Fibroblast of skin of right biceps (primary cell): ENCODE measurements at regions not wholly inside any gene's neighbourhood (a gene's known extent, or its start where the extent isn't known, plus 50 kb on each side); places are given as distances from the start of the nearest gene placed in this dataset.
A peak's percentile ranks its signal among the peaks of the same experiment; 100 is the strongest.

Source experiments
- DNase-seq: peaks from one replicate; pipeline ENCODE4 v3.0.0-alpha.2; 2013

DNA sequence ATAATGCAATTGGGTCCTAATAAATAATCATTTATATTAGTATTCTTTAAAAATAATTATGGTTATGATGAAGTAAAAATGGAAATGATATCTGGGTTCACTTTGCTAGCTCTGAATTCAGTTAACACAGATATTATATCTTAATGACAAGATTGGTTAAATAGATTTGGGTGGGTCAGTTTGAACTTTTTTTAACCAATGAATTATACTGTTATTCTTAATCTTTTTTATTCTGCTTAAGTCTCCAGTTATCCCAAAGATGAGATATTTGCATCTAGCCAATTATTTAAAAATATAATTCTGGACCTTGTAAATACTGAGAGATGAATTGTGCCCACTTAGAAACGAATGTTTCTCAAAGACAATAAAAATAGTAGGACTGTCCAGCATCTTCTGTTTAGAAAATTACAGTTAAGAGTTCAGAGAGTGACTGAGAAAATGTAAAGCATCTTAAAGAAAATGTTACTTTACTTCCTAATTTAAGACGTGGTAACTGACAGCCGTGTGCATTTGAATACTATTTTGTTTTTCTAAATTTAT is 345.2 kb downstream of the USP25 start:
- no peak for DNase-seq

- no peak for DNase-seq
Observed at GRCh38 chr21:16075649-16076282, 346.0 kb downstream of the USP25 start.

DNA sequence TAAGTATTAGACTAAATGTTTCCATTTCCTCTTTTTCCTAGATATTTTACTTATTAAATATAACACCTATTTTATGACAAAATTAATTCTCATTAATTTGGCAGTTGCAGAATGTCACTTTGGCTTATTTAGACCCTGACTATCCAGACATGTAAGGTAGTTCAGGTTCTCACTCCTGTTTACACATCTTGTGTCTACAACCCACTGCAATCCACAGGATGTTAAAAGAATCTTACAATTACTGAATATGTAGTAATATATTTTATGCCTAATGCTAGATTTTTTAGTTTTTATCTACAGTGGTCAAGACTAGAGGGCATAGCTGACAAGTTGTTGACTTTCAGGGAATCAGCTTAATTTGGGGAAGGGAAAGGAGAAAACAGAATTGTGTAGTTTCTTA is 346.7 kb downstream of the USP25 start:
- no peak for DNase-seq

GRCh38 chr21:16078382-16078781 is 348.6 kb downstream of the USP25 start:
- no peak for DNase-seq

- DNase-seq = peak; percentile 67
Observed at GRCh38 chr21:16079830-16080229, 350.0 kb downstream of the USP25 start.

DNA sequence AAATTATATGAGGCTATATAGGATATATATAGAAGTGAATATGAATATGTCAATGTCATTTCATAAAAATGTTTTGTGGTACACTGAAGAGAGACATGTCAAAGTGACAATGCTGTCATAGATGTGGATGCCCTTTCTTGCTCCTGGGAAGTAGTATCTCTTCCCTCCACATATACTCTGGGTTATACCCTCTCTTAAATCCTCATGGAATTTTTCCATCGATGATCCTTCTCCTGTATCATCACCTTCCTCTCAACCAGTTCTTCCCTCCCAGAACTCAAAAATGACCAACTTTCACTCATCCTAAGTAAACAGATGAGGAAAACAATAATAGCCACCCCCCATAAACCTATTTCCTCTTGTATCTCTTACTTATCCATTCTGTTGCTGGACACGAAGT is 351.5 kb downstream of the USP25 start:
- DNase-seq = no peak

- peak; percentile 34 for DNase-seq
Observed at GRCh38 chr21:16082038-16082816, 352.4 kb downstream of the USP25 start.

GRCh38 chr21:16084776-16085364 is 355.1 kb downstream of the USP25 start:
- peak; percentile 35 for DNase-seq

DNA sequence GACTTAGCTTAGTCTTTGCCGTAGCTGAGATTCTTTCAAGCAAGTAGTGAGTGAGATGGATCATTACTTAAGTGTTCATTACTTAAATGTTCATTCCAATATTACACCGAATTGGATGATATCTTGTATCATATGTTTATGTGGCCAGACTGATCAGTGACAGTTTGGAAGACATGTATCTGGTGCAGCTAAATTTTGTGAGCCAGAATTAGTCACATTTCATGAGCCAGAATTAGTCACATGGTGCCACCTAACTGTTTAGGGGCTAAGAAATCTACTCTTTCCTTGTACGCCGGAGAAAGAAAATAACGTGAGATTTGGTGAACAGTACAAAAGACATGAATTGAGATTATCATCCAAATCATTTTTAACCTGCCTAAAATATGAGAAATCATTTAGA is 355.6 kb downstream of the USP25 start:
- peak; percentile 17 for DNase-seq

GRCh38 chr21:16086121-16086520 is 356.3 kb downstream of the USP25 start:
- DNase-seq = peak; percentile 38

DNA sequence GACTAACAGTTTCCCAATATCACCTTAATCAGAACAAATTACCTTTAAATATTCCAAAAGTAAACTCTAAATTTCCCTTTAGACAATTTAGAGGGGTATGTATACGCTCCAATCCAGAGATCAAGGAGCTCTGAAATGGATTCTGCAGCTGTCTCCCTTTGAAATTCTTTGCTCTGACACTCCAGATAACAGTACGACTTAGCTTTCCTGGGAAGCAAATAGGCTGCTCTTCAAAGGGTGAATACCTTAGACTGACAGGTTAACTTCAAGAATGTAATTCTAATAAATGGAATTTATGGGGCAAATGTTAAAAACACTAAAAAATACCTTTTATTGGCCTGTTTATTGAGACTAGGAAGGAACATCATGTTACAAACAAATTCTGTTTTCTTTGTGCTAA is 357.2 kb downstream of the USP25 start:
- no peak for DNase-seq

GRCh38 chr21:16087523-16087922 is 357.7 kb downstream of the USP25 start:
- no peak for DNase-seq

DNA sequence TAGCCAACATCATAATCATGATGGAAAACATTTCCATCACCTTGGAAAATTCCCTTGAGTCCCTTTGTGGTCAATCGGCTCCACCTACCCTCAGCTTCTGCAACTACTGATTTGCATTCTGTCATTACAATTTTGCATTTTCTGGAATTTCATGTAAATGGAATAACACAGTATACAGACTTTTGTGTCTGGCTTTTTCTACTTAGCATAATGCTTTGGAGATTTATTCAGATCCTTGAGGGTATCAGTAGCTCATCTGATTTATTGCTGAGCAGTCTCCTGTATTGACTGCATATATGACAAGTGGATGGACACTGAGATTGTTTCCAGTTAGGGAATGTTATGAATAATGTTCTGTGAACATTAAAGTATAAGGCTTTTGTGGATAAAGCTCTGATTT is 358.3 kb downstream of the USP25 start:
- no peak for DNase-seq

- DNase-seq = no peak
Observed at GRCh38 chr21:16095005-16095404, 365.2 kb downstream of the USP25 start.

GRCh38 chr21:16096988-16097387 is 367.2 kb downstream of the USP25 start:
- DNase-seq = no peak

GRCh38 chr21:16102113-16102512 is 372.3 kb downstream of the USP25 start:
- peak; percentile 34 for DNase-seq

DNA sequence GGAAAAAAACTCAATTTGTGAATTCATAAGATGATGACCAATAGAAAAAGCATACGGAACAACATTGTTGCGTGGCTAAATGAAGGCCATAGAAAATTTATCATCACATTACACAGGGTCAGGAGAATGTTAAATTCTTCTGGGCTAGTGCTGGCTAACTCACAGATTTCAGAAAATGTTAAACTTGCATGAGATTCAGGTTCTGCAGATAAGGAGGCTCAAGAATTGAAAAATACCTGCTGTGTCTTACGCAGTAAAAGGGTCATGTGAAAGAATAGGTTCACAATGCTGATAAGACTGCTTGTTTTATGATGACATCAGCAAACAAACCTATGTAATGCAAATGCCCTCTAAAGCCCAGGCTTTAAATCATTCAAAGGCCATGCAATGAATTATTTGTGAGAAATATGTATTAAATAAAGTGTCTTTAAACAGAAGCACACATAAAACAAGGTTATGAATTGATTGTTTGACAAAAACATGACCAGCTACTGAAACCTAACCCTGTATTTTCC is 378.8 kb downstream of the USP25 start:
- no peak for DNase-seq

GRCh38 chr21:16113052-16113715 is 383.4 kb downstream of the USP25 start:
- DNase-seq = no peak

DNA sequence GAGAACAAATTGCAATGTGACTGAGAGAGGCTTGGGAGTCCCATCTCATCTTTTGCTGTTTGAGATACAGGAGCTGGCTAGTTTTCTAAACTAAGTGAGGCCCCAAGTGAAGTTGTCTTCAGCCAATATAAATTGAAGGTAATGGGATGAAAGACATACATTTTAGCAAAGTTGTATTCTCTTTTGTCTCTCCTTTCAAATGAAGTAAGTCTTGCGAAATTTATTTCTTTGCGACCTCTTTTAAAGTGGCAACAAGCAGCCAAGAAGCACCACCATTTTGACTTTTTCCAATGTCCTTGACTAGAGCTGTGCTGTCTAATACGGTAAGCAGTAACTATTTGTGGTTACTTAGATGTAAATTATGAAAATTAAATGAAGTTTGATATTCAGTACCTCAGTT is 385.7 kb downstream of the USP25 start:
- no peak for DNase-seq

GRCh38 chr21:16116069-16116468 is 386.3 kb downstream of the USP25 start:
- DNase-seq = no peak

GRCh38 chr21:16116798-16117197 is 387.0 kb downstream of the USP25 start:
- peak; percentile 89 for DNase-seq

- no peak for DNase-seq
Observed at GRCh38 chr21:16117331-16117730, 387.5 kb downstream of the USP25 start.
